GM12878 (cell line): ENCODE measurements at regions not wholly inside any gene's neighbourhood (a gene's known extent, or its start where the extent isn't known, plus 50 kb on each side); places are given as distances from the start of the nearest gene placed in this dataset.

Experiments used
- ATAC-seq: fragments of 200-7000 bp; cut with Tn5 transposase; 3 replicates; pipeline ENCODE4 v1.9.1; 2020; ENCODE audit warnings: mild to moderate bottlenecking, moderate library complexity
- BruUV-seq: library from RNA; stranded (reverse); fragments of 400-500 nt; replicated peaks from 2 replicates; lab custom pipeline; 2021; lab: Mats Ljungman, UMichigan
- CTCF ChIA-PET: fragments of 300-600 bp; sonication (Branson Sonifier 250); formaldehyde crosslinking; extraction: SDS; loops from one replicate; lab custom pipeline; 2021; ENCODE audit warnings: inconsistent platforms; lab: Yijun Ruan, JAX
- POLR2A ChIA-PET: fragments of 350-600 bp; formaldehyde crosslinking; extraction: SDS; loops from one replicate; lab custom pipeline; 2021; ENCODE audit warnings: inconsistent platforms; lab: Charles Lee
- RAD21 ChIA-PET: fragments of 300-600 bp; sonication (Branson Sonifier 250); formaldehyde crosslinking; loops from one replicate; lab custom pipeline; 2023; ENCODE audit warnings: antibody characterized with exemption; ENCODE audit not compliant: unreplicated experiment; lab: Charles Lee
- SMC1A ChIA-PET: fragments of 300-600 bp; sonication (Branson Sonifier 250); formaldehyde crosslinking; loops from one replicate; lab custom pipeline; 2023; ENCODE audit not compliant: unreplicated experiment, uncharacterized antibody; lab: Charles Lee
- DNase-seq: peaks from one replicate; pipeline ENCODE4 v3.0.0-alpha.2; 2011; ENCODE audit warnings: low read depth, low spot score
- FAIRE-seq: peaks from 3 replicates; lab custom pipeline; 2011; peaks lifted over from hg19 to GRCh38; lab: Jason Lieb, UNC
- H2AFZ ChIP-seq: 2 replicates; pipeline ENCODE4 v1.6.0; 2011; ENCODE audit warnings: low read depth, low read length, control low read depth; ENCODE audit not compliant: control insufficient read depth
- H3K27ac ChIP-seq: 2 replicates; pipeline ENCODE4 v1.5.1; 2011; ENCODE audit warnings: control low read depth; ENCODE audit not compliant: control insufficient read depth, insufficient read depth
- H3K27me3 ChIP-seq, 2 experiments: replicated peaks in 1 of 2; 2 replicates each; pipeline versions ENCODE4 v1.6.0 to v1.6.1; 2011; ENCODE audit warnings: low read length in 1 of 2; ENCODE audit not compliant: control insufficient read depth in 2 of 2, insufficient read depth in 2 of 2
- H3K36me3 ChIP-seq, 2 experiments: 2 replicates each; pipeline ENCODE4 v1.5.1; 2011; ENCODE audit warnings: low read length in 1 of 2; ENCODE audit not compliant: control insufficient read depth in 2 of 2, insufficient read depth in 2 of 2
- H3K4me1 ChIP-seq: 2 replicates; pipeline ENCODE4 v1.6.1; 2011; ENCODE audit warnings: mild to moderate bottlenecking, low read length, moderate library complexity, mixed read lengths; ENCODE audit not compliant: control insufficient read depth, insufficient read depth
- H3K4me2 ChIP-seq: 2 replicates; pipeline ENCODE4 v1.6.0; 2011; ENCODE audit warnings: control low read depth; ENCODE audit not compliant: control insufficient read depth, insufficient read depth
- H3K4me3 ChIP-seq: fragments of 200-600 bp; sonication (generic); 2 replicates; pipeline ENCODE4 v1.5.1; 2016
- H3K79me2 ChIP-seq: 2 replicates; pipeline ENCODE4 v1.6.0; 2011; ENCODE audit warnings: low read length; ENCODE audit not compliant: control insufficient read depth, insufficient read depth
- H3K9ac ChIP-seq: 2 replicates; pipeline ENCODE4 v1.8.0; 2011; ENCODE audit warnings: low read length, control low read depth, mixed read lengths; ENCODE audit not compliant: control insufficient read depth, insufficient read depth
- H3K9me3 ChIP-seq: replicated peaks from 3 replicates; pipeline ENCODE4 v1.5.1; 2011; ENCODE audit warnings: mild to moderate bottlenecking, low read length; ENCODE audit not compliant: control insufficient read depth, insufficient read depth
- H4K20me1 ChIP-seq: 2 replicates; pipeline ENCODE4 v1.6.0; 2011; ENCODE audit not compliant: control insufficient read depth, insufficient read depth
- BCL11A ChIP-seq: IDR thresholded peaks from 2 replicates; pipeline ENCODE4 v1.6.1; 2011; ENCODE audit warnings: low read depth, low read length
- CHD1 ChIP-seq: IDR thresholded peaks from 2 replicates; pipeline ENCODE4 v1.6.1; 2012; ENCODE audit warnings: low read depth, low read length, improper control_type of control experiment
- EP300 ChIP-seq, 2 experiments: fragments of 150-350 bp in 1 of 2; IDR thresholded peaks; 2 replicates each; pipeline ENCODE4 v1.6.1; 2011 to 2012; ENCODE audit warnings: low read depth in 2 of 2, low read length in 2 of 2, borderline replicate concordance in 1 of 2, improper control_type of control experiment in 1 of 2, inconsistent platforms in 1 of 2; ENCODE audit not compliant: control insufficient read depth in 1 of 2
- FOXM1 ChIP-seq: IDR thresholded peaks from 2 replicates; pipeline ENCODE4 v1.6.1; 2012; ENCODE audit warnings: low read depth, mild to moderate bottlenecking, inconsistent platforms, low read length, moderate library complexity
- IRF4 ChIP-seq: IDR thresholded peaks from 2 replicates; pipeline ENCODE4 v1.6.1; 2011; ENCODE audit warnings: low read depth, low read length
- JUNB ChIP-seq: IDR thresholded peaks from 2 replicates; pipeline ENCODE4 v1.6.1; 2016; ENCODE audit warnings: antibody characterized with exemption, mild to moderate bottlenecking
- MEF2A ChIP-seq: IDR thresholded peaks from 2 replicates; pipeline ENCODE4 v1.6.1; 2011; ENCODE audit warnings: low read depth, mild to moderate bottlenecking, low read length, moderate library complexity; ENCODE audit not compliant: insufficient read depth
- RUNX3 ChIP-seq: IDR thresholded peaks from 2 replicates; pipeline ENCODE4 v1.6.1; 2012; ENCODE audit warnings: low read length, inconsistent platforms
- SIX5 ChIP-seq: IDR thresholded peaks from 2 replicates; pipeline ENCODE4 v1.6.1; 2011; ENCODE audit warnings: mild to moderate bottlenecking, low read depth, low read length, moderate library complexity; ENCODE audit not compliant: severe bottlenecking
- SUZ12 ChIP-seq: fragments of 200-600 bp; sonication (generic); IDR thresholded peaks from one replicate; pipeline ENCODE4 v1.6.1; 2018; ENCODE audit warnings: antibody characterized with exemption, mild to moderate bottlenecking; ENCODE audit not compliant: unreplicated experiment
- TCF12 ChIP-seq: IDR thresholded peaks from 2 replicates; pipeline ENCODE4 v1.6.1; 2011; ENCODE audit warnings: low read depth, mild to moderate bottlenecking, low read length
- WGBS: methylation state at CpG from one replicate; pipeline ENCODE4 v1.1.6; 2016; ENCODE audit warnings: low lambda C conversion rate; ENCODE audit not compliant: insufficient replicate concordance, insufficient coverage; ENCODE audit errors: missing lambda C conversion rate; 5-methylcytosine and 5-hydroxymethylcytosine counted together
- in situ Hi-C: fragments of 300-500 bp; cut with MboI; formaldehyde crosslinking; loops from 9 replicates; pipeline ENCODE4 v1.14.3; 2018; ENCODE audit warnings: mixed read lengths
- intact Hi-C: fragments of 100-400 bp; cut with micrococcal nuclease; formaldehyde crosslinking; loops from one replicate; pipeline ENCODE4 v1.14.2; 2022; ENCODE audit not compliant: unreplicated experiment

DNA sequence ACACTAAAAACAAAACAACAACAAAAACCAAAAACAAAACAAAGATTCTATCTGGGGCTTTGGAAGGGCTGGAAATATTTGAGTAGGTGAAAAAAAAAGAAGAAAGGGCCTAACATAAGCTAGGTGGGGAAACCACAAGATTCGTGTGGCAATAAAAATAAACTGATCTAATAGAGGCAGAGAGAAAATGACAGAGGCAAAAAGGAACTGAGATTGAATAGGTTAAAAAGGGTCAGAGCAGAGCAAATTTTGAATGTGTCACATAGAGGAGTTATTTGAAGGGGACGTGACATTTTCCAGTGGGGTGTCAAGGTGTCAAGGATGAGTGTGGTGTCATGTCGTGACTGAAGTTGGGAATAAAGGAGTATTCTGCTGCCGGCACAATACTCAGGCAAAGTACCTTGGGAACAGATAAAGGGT, 65.2 kb upstream of the RALGPS2 start (continued):
- TF ChIP-seq FOXM1 (peak; percentile 53; the same call in 1 of the 2 replicates), EP300 (IDR thresholded peaks at IDR 0.05; ENCODE audit: borderline replicate concordance in 1 of 2, control insufficient read depth in 1 of 2, low read depth in 2 of 2, low read length in 2 of 2) (peak; percentile 66 to 82; a peak in 3 of 4 replicates), SIX5 (no peak)

DNA sequence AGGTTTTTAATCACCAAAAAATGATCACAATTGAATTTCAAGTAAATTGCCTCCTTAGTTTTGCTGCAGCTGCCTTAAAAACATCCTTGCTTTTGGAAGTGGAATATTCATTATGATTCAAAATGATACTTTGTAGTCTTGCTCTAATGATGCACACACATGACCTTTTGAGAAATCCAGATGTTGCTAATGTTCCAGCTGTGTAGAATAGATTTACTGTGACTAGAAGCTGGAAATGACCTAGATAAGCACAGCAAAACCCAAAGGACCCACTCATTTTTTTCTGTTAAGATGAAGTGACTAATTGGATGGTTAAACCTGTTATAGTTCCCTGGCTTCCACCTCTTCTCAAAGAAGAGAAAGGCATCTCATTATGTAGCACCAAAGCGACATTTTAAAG, 64.6 kb upstream of the RALGPS2 start:
- FAIRE-seq (no peak), DNase-seq (peak; percentile 45), ATAC-seq (peak; percentile 32)
- BruUV-seq, result no TSS peak
- ChIA-PET CTCF (interaction anchor here (0.8 to 2.7 kb wide), 4 partner anchors 37 to 117 kb away, joined by 3 to 7 read pairs (median 4); no protein-coding TSS in a partner anchor), RAD21 (interaction anchor here (1.5 to 2.8 kb wide), 5 partner anchors 22 to 93 kb away, joined by 4 to 16 read pairs (median 5); no protein-coding TSS in a partner anchor), SMC1A (interaction anchor here (1.0 to 3.7 kb wide), 6 partner anchors 10 to 80 kb away, joined by 3 to 20 read pairs (median 8); no protein-coding TSS in a partner anchor), POLR2A (interaction anchor here (0.9 kb wide), 1 partner anchor 52 kb away, joined by 3 read pairs; no protein-coding TSS in a partner anchor)
- Histone ChIP-seq H3K36me3 (no peaks in the 10 kb centered on the region), H3K9me3 (no peaks in the 10 kb centered on the region), H3K4me1 (peaks cover 36% of the 10 kb centered on the region), H3K4me2 (peak overlapping the region; percentile 81), H2AFZ (no peak overlapping the region), H3K9ac (no peak overlapping the region), H3K27ac (peak overlapping the region; percentile 60; the same call in 1 of the 2 replicates), H3K27me3 (no peaks in the 10 kb centered on the region), H3K79me2 (no peaks in the 10 kb centered on the region), H3K4me3 (peak overlapping the region; percentile 30; the same call in 1 of the 2 replicates), H4K20me1 (no peaks in the 10 kb centered on the region)
- TF ChIP-seq EP300 (IDR thresholded peaks at IDR 0.05; ENCODE audit: borderline replicate concordance in 1 of 2, control insufficient read depth in 1 of 2, low read depth in 2 of 2, low read length in 2 of 2) (peak in 1 of 2 experiments; percentile 45; a peak in 2 of 4 replicates), MEF2A (0 out of 2 replicates have a peak, but pooled peaks have one; percentile 30), SUZ12 (no peak), JUNB (0 out of 2 replicates have a peak, but pooled peaks have one; percentile 26), RUNX3 (0 out of 2 replicates have a peak, but pooled peaks have one; percentile 8), TCF12 (0 out of 2 replicates have a peak, but pooled peaks have one; percentile 11), CHD1 (no peak), BCL11A (peak; percentile 40; the same call in 1 of the 2 replicates), IRF4 (0 out of 2 replicates have a peak, but pooled peaks have one; percentile 15)
- intact Hi-C loops, result loop anchor here (5.0 to 10.0 kb wide), 3 partner anchors 53 to 364 kb away; partner anchors contain the start of gene FAM20B
- WGBS, result 0% methylated on average over 1 of the region's 1 CpG
- in situ Hi-C loops, result no loop called here
